K562 (cell line): ENCODE measurements at regions not wholly inside any gene's neighbourhood (a gene's known extent, or its start where the extent isn't known, plus 50 kb on each side); places are given as distances from the start of the nearest gene placed in this dataset.

ENCODE experiments used
- CBX3 ChIP-seq, 2 experiments: IDR thresholded peaks; 1 replicate in 1 of 2; 2 replicates in 1 of 2; pipeline ENCODE4 v1.6.1; 2012; ENCODE audit warnings: inconsistent platforms in 2 of 2, low read length in 2 of 2, borderline replicate concordance in 1 of 2, control low read depth in 1 of 2
- CTCF ChIP-seq, 3 experiments: IDR thresholded peaks in 2 of 3; conservative IDR thresholded peaks in 1 of 3; 2 replicates each; pipeline ENCODE4 v1.5.1; 2011 to 2012; ENCODE audit warnings: low read length in 3 of 3, mild to moderate bottlenecking in 3 of 3, control low read depth in 2 of 3, improper control_type of control experiment in 1 of 3, inconsistent platforms in 1 of 3, low read depth in 1 of 3, mixed read lengths in 1 of 3, moderate library complexity in 1 of 3; ENCODE audit not compliant: insufficient read depth in 2 of 3
- GTF2A2 ChIP-seq: IDR thresholded peaks from 2 replicates; pipeline ENCODE4 v1.6.1; 2016; ENCODE audit warnings: mild to moderate bottlenecking, missing genetic modification characterization, missing compliant biosample characterization
- HNRNPUL1 ChIP-seq: fragments of 200-400 bp; formaldehyde crosslinking; IDR thresholded peaks from 2 replicates; pipeline ENCODE4 v1.6.1; 2017; ENCODE audit warnings: low read length
- KLF13 ChIP-seq: fragments of 450-650 bp; IDR thresholded peaks from 2 replicates; pipeline ENCODE4 v1.6.1; 2016; ENCODE audit warnings: missing genetic modification characterization, low read depth, mild to moderate bottlenecking, missing compliant biosample characterization, moderate library complexity, borderline replicate concordance
- MAX ChIP-seq: sonication (generic); formaldehyde crosslinking; IDR thresholded peaks from 2 replicates; pipeline ENCODE4 v1.9.0; 2022; ENCODE audit warnings: mild to moderate bottlenecking, missing genetic modification reagents
- POLR2AphosphoS2 ChIP-seq: IDR thresholded peaks from 2 replicates; pipeline ENCODE4 v1.6.1; 2012; ENCODE audit warnings: low read length, improper control_type of control experiment
- RFX1 ChIP-seq: fragments of 450-650 bp; IDR thresholded peaks from 2 replicates; pipeline ENCODE4 v1.6.1; 2016; ENCODE audit warnings: mild to moderate bottlenecking, moderate library complexity
- RFX5 ChIP-seq: IDR thresholded peaks from 2 replicates; pipeline ENCODE4 v1.6.1; 2011; ENCODE audit warnings: low read depth, mild to moderate bottlenecking, improper control_type of control experiment, low read length
- RNF2 ChIP-seq: sonication (generic); IDR thresholded peaks from 2 replicates; pipeline ENCODE4 v1.6.1; 2016
- ZNF668 ChIP-seq: fragments of 250-450 bp; sonication (Bioruptor Pico); IDR thresholded peaks from 2 replicates; pipeline ENCODE4 v1.8.0; 2022; ENCODE audit warnings: mild to moderate bottlenecking, inconsistent platforms

- no peak for TF ChIP-seq GTF2A2 (tag)
- no peak for TF ChIP-seq RFX5
- no peak for TF ChIP-seq CBX3 (IDR thresholded peaks at IDR 0.05; ENCODE audit: borderline replicate concordance in 1 of 2, low read length in 2 of 2)
- TF ChIP-seq KLF13 (tag): no peak
- TF ChIP-seq CTCF (IDR thresholded peaks at IDR 0.05 in 2 of 3, conservative IDR thresholded peaks at IDR 0.05 in 1 of 3; ENCODE audit: insufficient read depth in 2 of 3, low read depth in 1 of 3, low read length in 3 of 3): no peak
- no peak for TF ChIP-seq HNRNPUL1
- TF ChIP-seq MAX: no peak
- no peak for TF ChIP-seq ZNF668 (CRISPR knock-in tag)
- no peak for TF ChIP-seq POLR2AphosphoS2
- no peak for TF ChIP-seq RFX1
- no peak for TF ChIP-seq RNF2
These were observed 1002.8 kb upstream of the NR2F2 start for GRCh38 chr15:95327661-95328060.
